Trophoblast cell (in vitro differentiated cells and primary cell): ENCODE measurements at regions not wholly inside any gene's neighbourhood (a gene's known extent, or its start where the extent isn't known, plus 50 kb on each side); places are given as distances from the start of the nearest gene placed in this dataset.

ENCODE experiments used
- DNase-seq, 2 donors: peaks; one replicate each; pipeline ENCODE4 v3.0.0-alpha.2; 2016
- H2AFZ ChIP-seq: 2 replicates; pipeline ENCODE4 v1.6.1; 2013; ENCODE audit warnings: low read length, moderate library complexity, mild to moderate bottlenecking; ENCODE audit not compliant: insufficient read depth, poor library complexity
- H2AK5ac ChIP-seq: 2 replicates; pipeline ENCODE4 v1.6.1; 2013; ENCODE audit warnings: mild to moderate bottlenecking, low read length
- H2BK120ac ChIP-seq: 2 replicates; pipeline ENCODE4 v1.6.1; 2013; ENCODE audit warnings: low read length, mild to moderate bottlenecking, moderate library complexity; ENCODE audit not compliant: insufficient read depth, poor library complexity
- H2BK12ac ChIP-seq: 2 replicates; pipeline ENCODE4 v1.6.1; 2013; ENCODE audit warnings: mild to moderate bottlenecking, low read length, moderate library complexity
- H2BK5ac ChIP-seq: 2 replicates; pipeline ENCODE4 v1.6.1; 2013; ENCODE audit warnings: low read length, low read depth, moderate library complexity, mild to moderate bottlenecking; ENCODE audit not compliant: poor library complexity
- H3K14ac ChIP-seq: 2 replicates; pipeline ENCODE4 v1.6.1; 2013; ENCODE audit warnings: mild to moderate bottlenecking, low read length
- H3K18ac ChIP-seq: 2 replicates; pipeline ENCODE4 v1.6.1; 2013; ENCODE audit warnings: mild to moderate bottlenecking, low read length
- H3K23ac ChIP-seq: 2 replicates; pipeline ENCODE4 v1.6.1; 2013; ENCODE audit warnings: low read length
- H3K27ac ChIP-seq: 2 replicates; pipeline ENCODE4 v1.5.1; 2013; ENCODE audit warnings: low read depth, mild to moderate bottlenecking, inconsistent platforms, low read length, moderate library complexity
- H3K27me3 ChIP-seq: 2 replicates; pipeline ENCODE4 v1.6.1; 2013; ENCODE audit warnings: inconsistent platforms, mild to moderate bottlenecking, low read length, moderate library complexity; ENCODE audit not compliant: insufficient read depth
- H3K36me3 ChIP-seq, 2 experiments: 1 replicate in 1 of 2; 2 replicates in 1 of 2; pipeline ENCODE4 v1.6.1; 2013; ENCODE audit warnings: low read length in 2 of 2, mild to moderate bottlenecking in 2 of 2, moderate library complexity in 1 of 2; ENCODE audit not compliant: insufficient read depth in 2 of 2, control insufficient read depth in 1 of 2
- H3K4ac ChIP-seq: 2 replicates; pipeline ENCODE4 v1.6.1; 2013; ENCODE audit warnings: low read depth, mild to moderate bottlenecking, low read length, moderate library complexity
- H3K4me1 ChIP-seq, 2 experiments: 1 replicate in 1 of 2; 2 replicates in 1 of 2; pipeline ENCODE4 v1.6.1; 2013; ENCODE audit warnings: low read length in 2 of 2, mild to moderate bottlenecking in 2 of 2, moderate library complexity in 1 of 2; ENCODE audit not compliant: insufficient read depth in 2 of 2, control insufficient read depth in 1 of 2
- H3K4me2 ChIP-seq: 2 replicates; pipeline ENCODE4 v1.6.1; 2013; ENCODE audit warnings: inconsistent platforms, mild to moderate bottlenecking, low read length, moderate library complexity
- H3K4me3 ChIP-seq: 2 replicates; pipeline ENCODE4 v1.5.1; 2013; ENCODE audit warnings: mild to moderate bottlenecking, low read depth, low read length, inconsistent platforms
- H3K79me1 ChIP-seq: one replicate; pipeline ENCODE4 v1.6.1; 2013; ENCODE audit warnings: low read length
- H3K79me2 ChIP-seq: 2 replicates; pipeline ENCODE4 v1.6.1; 2013; ENCODE audit warnings: low read length, mild to moderate bottlenecking; ENCODE audit not compliant: control insufficient read depth, insufficient read depth, poor library complexity
- H3K9ac ChIP-seq: 2 replicates; pipeline ENCODE4 v1.6.1; 2013; ENCODE audit warnings: mild to moderate bottlenecking, low read length
- H3K9me3 ChIP-seq: 2 replicates; pipeline ENCODE4 v1.6.1; 2013; ENCODE audit warnings: low read depth, mild to moderate bottlenecking, control low read depth, inconsistent platforms, low read length; ENCODE audit not compliant: insufficient read depth
- H4K12ac ChIP-seq: 2 replicates; pipeline ENCODE4 v1.6.1; 2013; ENCODE audit warnings: low read depth, mild to moderate bottlenecking, low read length, moderate library complexity
- H4K8ac ChIP-seq: 2 replicates; pipeline ENCODE4 v1.6.1; 2013; ENCODE audit warnings: low read depth, mild to moderate bottlenecking, low read length, moderate library complexity
- H4K91ac ChIP-seq: one replicate; pipeline ENCODE4 v1.6.1; 2013; ENCODE audit warnings: low read depth, mild to moderate bottlenecking, low read length, moderate library complexity
- WGBS: extraction: QIAGEN DNeasy Blood & Tissue Kit; methylation state at CpG from one replicate; pipeline ENCODE4 v1.1.7; 2013; ENCODE audit warnings: missing lambda C conversion rate; ENCODE audit not compliant: insufficient read length, insufficient coverage; ENCODE audit errors: extremely low coverage; 5-methylcytosine and 5-hydroxymethylcytosine counted together

- H3K4ac ChIP-seq: no peak overlapping the region
- H4K12ac ChIP-seq: no peak overlapping the region
- H3K23ac ChIP-seq: no peak overlapping the region
- no peak overlapping the region for H3K4me3 ChIP-seq
- DNase-seq: no peak
- H3K27ac ChIP-seq: no peak overlapping the region
- H3K4me2 ChIP-seq: no peak overlapping the region
- WGBS: no CpG with 5 or more reads among the region's 9 CpGs
- H2AK5ac ChIP-seq: no peak overlapping the region
- H3K14ac ChIP-seq: no peak overlapping the region
- no peaks in the 10 kb centered on the region for H3K79me1 ChIP-seq
- H3K18ac ChIP-seq: no peak overlapping the region
- H3K4me1 ChIP-seq: no peaks in the 10 kb centered on the region
- H3K9ac ChIP-seq: no peak overlapping the region
- H3K9me3 ChIP-seq: peaks cover 6% of the 10 kb centered on the region
- no peak overlapping the region for H2BK5ac ChIP-seq
- no peak overlapping the region for H2AFZ ChIP-seq
- no peak overlapping the region for H4K91ac ChIP-seq
- no peaks in the 10 kb centered on the region for H3K79me2 ChIP-seq
- no peak overlapping the region for H2BK12ac ChIP-seq
- no peaks in the 10 kb centered on the region for H3K36me3 ChIP-seq
- no peaks in the 10 kb centered on the region for H3K27me3 ChIP-seq
- no peak overlapping the region for H2BK120ac ChIP-seq
- no peak overlapping the region for H4K8ac ChIP-seq
These were observed 851.4 kb downstream of the GALR1 start for GRCh38 chr18:78101091-78101490.

GRCh38 chr18:78102135-78102534 is 852.5 kb downstream of the GALR1 start:
- H3K4me1 ChIP-seq: no peaks in the 10 kb centered on the region
- H2BK5ac ChIP-seq: no peak overlapping the region
- no peak overlapping the region for H3K18ac ChIP-seq
- H3K79me2 ChIP-seq: no peaks in the 10 kb centered on the region
- H3K79me1 ChIP-seq: no peaks in the 10 kb centered on the region
- no peak overlapping the region for H4K91ac ChIP-seq
- H2BK120ac ChIP-seq: no peak overlapping the region
- no peak overlapping the region for H3K4me3 ChIP-seq
- no peak overlapping the region for H2AFZ ChIP-seq
- H3K27ac ChIP-seq: no peak overlapping the region
- H3K14ac ChIP-seq: no peak overlapping the region
- WGBS: no CpG with 5 or more reads among the region's 8 CpGs
- H3K9me3 ChIP-seq: peaks cover 6% of the 10 kb centered on the region
- no peak overlapping the region for H4K8ac ChIP-seq
- no peak overlapping the region for H2AK5ac ChIP-seq
- no peaks in the 10 kb centered on the region for H3K27me3 ChIP-seq
- DNase-seq: no peak
- no peak overlapping the region for H3K4ac ChIP-seq
- H2BK12ac ChIP-seq: no peak overlapping the region
- no peak overlapping the region for H3K9ac ChIP-seq
- H4K12ac ChIP-seq: no peak overlapping the region
- H3K23ac ChIP-seq: no peak overlapping the region
- no peak overlapping the region for H3K4me2 ChIP-seq
- H3K36me3 ChIP-seq: no peaks in the 10 kb centered on the region

GRCh38 chr18:78105611-78106010 is 856.0 kb downstream of the GALR1 start:
- H3K79me2 ChIP-seq: no peaks in the 10 kb centered on the region
- no peak overlapping the region for H3K18ac ChIP-seq
- H3K4me2 ChIP-seq: no peak overlapping the region
- H3K79me1 ChIP-seq: no peaks in the 10 kb centered on the region
- H2BK12ac ChIP-seq: no peak overlapping the region
- peaks cover 5% of the 10 kb centered on the region for H3K9me3 ChIP-seq
- H2BK120ac ChIP-seq: no peak overlapping the region
- H3K4ac ChIP-seq: no peak overlapping the region
- no peak overlapping the region for H3K14ac ChIP-seq
- no peak overlapping the region for H4K8ac ChIP-seq
- DNase-seq: no peak
- H3K23ac ChIP-seq: no peak overlapping the region
- no peak overlapping the region for H2BK5ac ChIP-seq
- no peak overlapping the region for H4K12ac ChIP-seq
- H2AK5ac ChIP-seq: no peak overlapping the region
- no peaks in the 10 kb centered on the region for H3K36me3 ChIP-seq
- H3K27ac ChIP-seq: no peak overlapping the region
- H3K27me3 ChIP-seq: no peaks in the 10 kb centered on the region
- no peaks in the 10 kb centered on the region for H3K4me1 ChIP-seq
- H2AFZ ChIP-seq: no peak overlapping the region
- H3K9ac ChIP-seq: no peak overlapping the region
- no CpG with 5 or more reads among the region's 5 CpGs for WGBS
- H3K4me3 ChIP-seq: no peak overlapping the region
- H4K91ac ChIP-seq: no peak overlapping the region

- H3K27ac ChIP-seq: no peak overlapping the region
- no peak overlapping the region for H2AFZ ChIP-seq
- no peaks in the 10 kb centered on the region for H3K4me1 ChIP-seq
- WGBS: no CpG with 5 or more reads among the region's 15 CpGs
- no peak overlapping the region for H3K9ac ChIP-seq
- no peak overlapping the region for H2BK12ac ChIP-seq
- no peak overlapping the region for H3K4me2 ChIP-seq
- H3K79me2 ChIP-seq: no peaks in the 10 kb centered on the region
- no peak overlapping the region for H4K91ac ChIP-seq
- no peaks in the 10 kb centered on the region for H3K79me1 ChIP-seq
- H3K9me3 ChIP-seq: peaks cover 6% of the 10 kb centered on the region
- no peak overlapping the region for H4K12ac ChIP-seq
- H3K27me3 ChIP-seq: no peaks in the 10 kb centered on the region
- H2BK120ac ChIP-seq: no peak overlapping the region
- H3K14ac ChIP-seq: no peak overlapping the region
- no peak overlapping the region for H2BK5ac ChIP-seq
- H3K23ac ChIP-seq: no peak overlapping the region
- H3K36me3 ChIP-seq: no peaks in the 10 kb centered on the region
- H4K8ac ChIP-seq: no peak overlapping the region
- H3K4me3 ChIP-seq: no peak overlapping the region
- no peak overlapping the region for H3K4ac ChIP-seq
- no peak overlapping the region for H3K18ac ChIP-seq
- no peak overlapping the region for H2AK5ac ChIP-seq
- no peak for DNase-seq
These were observed 857.3 kb downstream of the GALR1 start for GRCh38 chr18:78106946-78107345.
